Vagina (tissue), 2 donors: ENCODE measurements at regions not wholly inside any gene's neighbourhood (a gene's known extent, or its start where the extent isn't known, plus 50 kb on each side); places are given as distances from the start of the nearest gene placed in this dataset.

Source experiments
- CTCF ChIP-seq, 3 experiments: fragments of 450-650 bp in 2 of 3; fragments of 200-600 bp in 1 of 3; sonication (generic) in 1 of 3; IDR thresholded peaks; one replicate each; pipeline ENCODE4 v1.5.1; 2017 to 2019; ENCODE audit warnings: antibody characterized with exemption in 3 of 3, mild to moderate bottlenecking in 2 of 3, moderate library complexity in 2 of 3
- POLR2A ChIP-seq, 2 donors: fragments of 450-650 bp; IDR thresholded peaks; one replicate each; pipeline ENCODE4 v1.6.1; 2017; ENCODE audit warnings: antibody characterized with exemption in 2 of 2, mild to moderate bottlenecking in 2 of 2, moderate library complexity in 2 of 2
- POLR2AphosphoS5 ChIP-seq, 2 donors: sonication (generic); formaldehyde crosslinking; IDR thresholded peaks; one replicate each; pipeline ENCODE4 v1.9.0; 2017; ENCODE audit warnings: antibody characterized with exemption in 2 of 2, mild to moderate bottlenecking in 2 of 2, low read depth in 1 of 2; ENCODE audit not compliant: insufficient read depth in 1 of 2

- no peak for TF ChIP-seq POLR2A (IDR thresholded peaks at IDR 0.05)
- no peak for TF ChIP-seq CTCF (IDR thresholded peaks at IDR 0.05)
- no peak for TF ChIP-seq POLR2AphosphoS5 (IDR thresholded peaks at IDR 0.05; ENCODE audit: insufficient read depth in 1 of 2, low read depth in 1 of 2)
Measured at GRCh38 chr22:49046000-49046545, 781.6 kb downstream of the BRD1 start.
